ENCODE measurements at regions not wholly inside any gene's neighbourhood (a gene's known extent, or its start where the extent isn't known, plus 50 kb on each side); places are given as distances from the start of the nearest gene placed in this dataset.

GRCh38 chr6:55678330-55679224 lies 99.6 kb upstream of the HMGCLL1 start:
- DNase-seq (ENCODE audit: low read depth, low spot score): no peak
- H3K27ac ChIP-seq (ENCODE audit: low read depth, low read length): no peak overlapping the region
- no peak overlapping the region for H3K4me3 ChIP-seq (ENCODE audit: low read depth, low read length)
- ChIA-PET POLR2A (no interaction called here), CTCF (interaction anchor here (0.5 to 0.9 kb wide), 3 partner anchors 18 to 644 kb away, joined by 3 to 4 read pairs (median 3); no protein-coding TSS in a partner anchor)
- no peaks in the 10 kb centered on the region for H3K9me3 ChIP-seq (ENCODE audit: control insufficient read depth, insufficient read depth, low read length)
- TF ChIP-seq CTCF (IDR thresholded peaks at IDR 0.05; ENCODE audit: low read depth, low read length): no peak
- H3K27me3 ChIP-seq (ENCODE audit: control insufficient read depth, insufficient read depth, low read length): no peaks in the 10 kb centered on the region

GRCh38 chr6:55676736-55677135 lies 97.7 kb upstream of the HMGCLL1 start:
- no peak overlapping the region for H3K27ac ChIP-seq (ENCODE audit: low read depth, low read length)
- H3K27me3 ChIP-seq (ENCODE audit: control insufficient read depth, insufficient read depth, low read length): no peaks in the 10 kb centered on the region
- no peaks in the 10 kb centered on the region for H3K9me3 ChIP-seq (ENCODE audit: control insufficient read depth, insufficient read depth, low read length)
- CTCF ChIA-PET: no interaction called here
- TF ChIP-seq CTCF (IDR thresholded peaks at IDR 0.05; ENCODE audit: low read depth, low read length): no peak
- H3K4me3 ChIP-seq (ENCODE audit: low read depth, low read length): no peak overlapping the region
- POLR2A ChIA-PET: no interaction called here
- no peak for DNase-seq (ENCODE audit: low read depth, low spot score)

- no peak for TF ChIP-seq CTCF (IDR thresholded peaks at IDR 0.05; ENCODE audit: low read depth, low read length)
- H3K27me3 ChIP-seq (ENCODE audit: control insufficient read depth, insufficient read depth, low read length): no peaks in the 10 kb centered on the region
- DNase-seq (ENCODE audit: low read depth, low spot score): no peak
- POLR2A ChIA-PET: no interaction called here
- no peak overlapping the region for H3K27ac ChIP-seq (ENCODE audit: low read depth, low read length)
- no peaks in the 10 kb centered on the region for H3K9me3 ChIP-seq (ENCODE audit: control insufficient read depth, insufficient read depth, low read length)
- H3K4me3 ChIP-seq (ENCODE audit: low read depth, low read length): no peak overlapping the region
- CTCF ChIA-PET: no interaction called here
These were observed 96.9 kb upstream of the HMGCLL1 start for GRCh38 chr6:55675941-55676340.

GRCh38 chr6:55674672-55675071 lies 95.7 kb upstream of the HMGCLL1 start:
- no peaks in the 10 kb centered on the region for H3K9me3 ChIP-seq (ENCODE audit: control insufficient read depth, insufficient read depth, low read length)
- ChIA-PET CTCF (no interaction called here), POLR2A (no interaction called here)
- no peak overlapping the region for H3K4me3 ChIP-seq (ENCODE audit: low read depth, low read length)
- TF ChIP-seq CTCF (IDR thresholded peaks at IDR 0.05; ENCODE audit: low read depth, low read length): no peak
- DNase-seq (ENCODE audit: low read depth, low spot score): no peak
- H3K27ac ChIP-seq (ENCODE audit: low read depth, low read length): no peak overlapping the region
- no peaks in the 10 kb centered on the region for H3K27me3 ChIP-seq (ENCODE audit: control insufficient read depth, insufficient read depth, low read length)

- H3K4me3 ChIP-seq (ENCODE audit: low read depth, low read length): no peak overlapping the region
- TF ChIP-seq CTCF (IDR thresholded peaks at IDR 0.05; ENCODE audit: low read depth, low read length): no peak
- no peaks in the 10 kb centered on the region for H3K9me3 ChIP-seq (ENCODE audit: control insufficient read depth, insufficient read depth, low read length)
- ChIA-PET POLR2A (no interaction called here), CTCF (no interaction called here)
- H3K27me3 ChIP-seq (ENCODE audit: control insufficient read depth, insufficient read depth, low read length): no peaks in the 10 kb centered on the region
- DNase-seq (ENCODE audit: low read depth, low spot score): no peak
- no peak overlapping the region for H3K27ac ChIP-seq (ENCODE audit: low read depth, low read length)
These were observed 91.9 kb upstream of the HMGCLL1 start for GRCh38 chr6:55670850-55671413.

Data from AG04450 (cell line).